ENCODE measurements at regions not wholly inside any gene's neighbourhood (a gene's known extent, or its start where the extent isn't known, plus 50 kb on each side); places are given as distances from the start of the nearest gene placed in this dataset.

- TF ChIP-seq CTCF (IDR thresholded peaks at IDR 0.05) (no peak), EZH2 (IDR thresholded peaks at IDR 0.05) (no peak)
These were observed 105.8 kb downstream of the SLC16A1 start for GRCh38 chr1:112850034-112850757.
